A673 (cell line): ENCODE measurements at regions not wholly inside any gene's neighbourhood (a gene's known extent, or its start where the extent isn't known, plus 50 kb on each side); places are given as distances from the start of the nearest gene placed in this dataset.

Source experiments
- CTCF ChIP-seq: fragments of 300-800, 200-600 bp; sonication (generic); conservative IDR thresholded peaks from 2 replicates; pipeline ENCODE4 v1.5.1; 2017; ENCODE audit warnings: low read depth, mild to moderate bottlenecking, antibody characterized with exemption, low read length, moderate library complexity, mixed read lengths
- EZH2 ChIP-seq: fragments of 200-600 bp; sonication (generic); IDR thresholded peaks from 2 replicates; pipeline ENCODE4 v1.6.1; 2017; ENCODE audit warnings: borderline replicate concordance, low read depth, mild to moderate bottlenecking, mixed read lengths, antibody characterized with exemption, low read length; ENCODE audit not compliant: poor library complexity, severe bottlenecking

DNA sequence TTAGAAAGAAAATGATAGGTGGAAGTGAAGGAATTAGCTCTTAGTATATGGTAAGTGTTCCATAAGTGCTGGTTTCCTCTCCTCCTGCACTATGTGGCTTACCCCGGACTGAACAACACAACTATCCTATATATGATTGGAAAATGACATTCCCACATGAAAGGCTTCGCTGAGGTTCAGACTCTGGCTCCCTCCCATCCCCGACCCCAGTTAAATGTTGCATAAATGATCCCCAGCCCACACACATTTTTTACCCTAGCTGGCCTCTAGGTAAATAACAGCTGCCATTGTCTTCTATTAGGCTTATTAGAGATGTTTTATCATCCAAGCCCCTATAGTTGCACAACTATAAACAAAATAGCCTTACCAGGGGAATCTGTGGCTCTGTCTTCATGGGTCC lies 495.6 kb upstream of the CDH11 start:
- no peak for TF ChIP-seq EZH2
- TF ChIP-seq CTCF: no peak
